ENCODE measurements at regions not wholly inside any gene's neighbourhood (a gene's known extent, or its start where the extent isn't known, plus 50 kb on each side); places are given as distances from the start of the nearest gene placed in this dataset.
"Not testable (repeated sequence)": the region's sequence is repeated elsewhere in the genome, so short reads cannot be mapped to it uniquely, and the experiment has no call there.

DNA sequence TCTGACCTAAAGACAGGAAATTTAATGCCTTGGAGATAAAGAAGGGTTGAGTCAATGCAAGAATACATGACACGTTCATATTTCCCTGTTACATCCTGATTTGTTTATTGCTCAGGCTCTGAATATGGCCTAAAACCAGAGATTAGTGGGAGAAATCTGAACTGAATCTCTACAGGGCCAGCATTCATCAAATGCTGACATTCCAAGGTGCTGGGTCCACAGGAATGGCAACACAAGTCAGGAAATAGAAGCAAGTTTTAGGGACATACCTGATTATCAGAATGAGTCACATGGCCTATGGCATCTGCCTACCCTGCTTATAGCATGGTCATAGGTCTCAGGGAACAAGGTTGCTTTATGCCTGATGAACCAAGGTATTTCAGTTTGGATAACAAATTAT lies 117.4 kb upstream of the CES5A start:
- Histone ChIP-seq H3K36me3 (ENCODE audit: insufficient read depth, low read length) (no peaks in the 10 kb centered on the region), H3K4me3 (ENCODE audit: insufficient read depth, low read length) (no peak overlapping the region), H3K27ac (ENCODE audit: low read depth, low read length) (no peak overlapping the region), H3K9me3 (ENCODE audit: low read depth, low read length) (no peaks in the 10 kb centered on the region), H3K4me1 (ENCODE audit: insufficient read depth, low read length) (no peaks in the 10 kb centered on the region), H2AFZ (ENCODE audit: low read length) (no peak overlapping the region), H3K27me3 (ENCODE audit: insufficient read depth, low read length) (no peaks in the 10 kb centered on the region), H3K4me2 (ENCODE audit: insufficient read depth, low read length) (no peak overlapping the region), H4K20me1 (ENCODE audit: insufficient read depth, low read length) (no peaks in the 10 kb centered on the region), H3K79me2 (ENCODE audit: insufficient read depth, low read length) (no peaks in the 10 kb centered on the region)
- TF ChIP-seq, protein P1, sequence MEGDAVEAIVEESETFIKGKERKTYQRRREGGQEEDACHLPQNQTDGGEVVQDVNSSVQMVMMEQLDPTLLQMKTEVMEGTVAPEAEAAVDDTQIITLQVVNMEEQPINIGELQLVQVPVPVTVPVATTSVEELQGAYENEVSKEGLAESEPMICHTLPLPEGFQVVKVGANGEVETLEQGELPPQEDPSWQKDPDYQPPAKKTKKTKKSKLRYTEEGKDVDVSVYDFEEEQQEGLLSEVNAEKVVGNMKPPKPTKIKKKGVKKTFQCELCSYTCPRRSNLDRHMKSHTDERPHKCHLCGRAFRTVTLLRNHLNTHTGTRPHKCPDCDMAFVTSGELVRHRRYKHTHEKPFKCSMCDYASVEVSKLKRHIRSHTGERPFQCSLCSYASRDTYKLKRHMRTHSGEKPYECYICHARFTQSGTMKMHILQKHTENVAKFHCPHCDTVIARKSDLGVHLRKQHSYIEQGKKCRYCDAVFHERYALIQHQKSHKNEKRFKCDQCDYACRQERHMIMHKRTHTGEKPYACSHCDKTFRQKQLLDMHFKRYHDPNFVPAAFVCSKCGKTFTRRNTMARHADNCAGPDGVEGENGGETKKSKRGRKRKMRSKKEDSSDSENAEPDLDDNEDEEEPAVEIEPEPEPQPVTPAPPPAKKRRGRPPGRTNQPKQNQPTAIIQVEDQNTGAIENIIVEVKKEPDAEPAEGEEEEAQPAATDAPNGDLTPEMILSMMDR (IDR thresholded peaks at IDR 0.05; ENCODE audit: extremely low read depth, low read depth, low read length): no peak
- no peak for DNase-seq (ENCODE audit: insufficient read length, low spot score, missing footprints)

DNA sequence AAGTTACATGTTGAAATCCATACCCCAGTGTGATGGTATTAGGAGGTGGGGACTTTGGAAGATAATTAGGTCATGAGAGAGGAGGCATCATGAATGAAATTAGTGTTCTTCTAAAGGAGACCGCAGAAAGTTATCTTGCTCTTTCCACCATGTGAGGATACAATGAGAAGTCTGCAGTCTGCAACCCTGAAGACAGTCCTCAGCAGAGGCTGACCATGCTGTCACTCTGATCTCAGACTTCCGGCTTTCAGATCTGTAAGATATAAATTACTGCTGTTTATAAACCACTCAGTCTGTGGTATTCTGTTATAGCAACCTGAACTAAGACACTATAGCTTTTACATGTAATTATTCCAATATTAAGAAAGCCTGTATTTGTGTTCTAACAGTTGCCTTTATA lies 116.7 kb upstream of the CES5A start:
- no peak overlapping the region for H2AFZ ChIP-seq (ENCODE audit: low read length)
- TF ChIP-seq, protein P1 (IDR thresholded peaks at IDR 0.05; ENCODE audit: extremely low read depth, low read depth, low read length): no peak
- DNase-seq (ENCODE audit: insufficient read length, low spot score, missing footprints): no peak
- H3K4me3 ChIP-seq (ENCODE audit: insufficient read depth, low read length): no peak overlapping the region
- no peaks in the 10 kb centered on the region for H3K79me2 ChIP-seq (ENCODE audit: insufficient read depth, low read length)
- H4K20me1 ChIP-seq (ENCODE audit: insufficient read depth, low read length): no peaks in the 10 kb centered on the region
- H3K36me3 ChIP-seq (ENCODE audit: insufficient read depth, low read length): no peaks in the 10 kb centered on the region
- no peaks in the 10 kb centered on the region for H3K27me3 ChIP-seq (ENCODE audit: insufficient read depth, low read length)
- no peaks in the 10 kb centered on the region for H3K4me1 ChIP-seq (ENCODE audit: insufficient read depth, low read length)
- no peak overlapping the region for H3K27ac ChIP-seq (ENCODE audit: low read depth, low read length)
- no peaks in the 10 kb centered on the region for H3K9me3 ChIP-seq (ENCODE audit: low read depth, low read length)
- no peak overlapping the region for H3K4me2 ChIP-seq (ENCODE audit: insufficient read depth, low read length)

DNA sequence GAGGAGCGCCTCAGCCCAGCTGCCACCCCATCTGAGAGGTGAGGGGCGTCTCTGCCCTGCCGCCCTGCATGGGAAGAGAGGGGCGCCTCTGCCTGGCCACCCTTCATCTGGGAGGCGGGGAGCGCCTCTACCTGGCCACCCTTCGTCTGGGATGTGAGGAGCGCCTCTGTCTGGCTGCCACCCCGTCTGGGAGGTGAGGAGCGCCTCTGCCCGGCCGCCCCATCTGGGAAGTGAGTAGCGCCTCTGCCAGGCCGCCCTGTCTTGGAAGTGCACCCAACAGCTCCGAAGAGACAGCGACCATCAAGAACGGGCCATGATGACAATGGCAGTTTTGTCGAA lies 114.4 kb upstream of the CES5A start:
- H3K4me2 ChIP-seq (ENCODE audit: insufficient read depth, low read length): no peak overlapping the region
- H3K9me3 ChIP-seq (ENCODE audit: low read depth, low read length): no peaks in the 10 kb centered on the region
- no peak overlapping the region for H3K4me3 ChIP-seq (ENCODE audit: insufficient read depth, low read length)
- no peak overlapping the region for H2AFZ ChIP-seq (ENCODE audit: low read length)
- DNase-seq (ENCODE audit: insufficient read length, low spot score, missing footprints): no peak
- no peaks in the 10 kb centered on the region for H3K27me3 ChIP-seq (ENCODE audit: insufficient read depth, low read length)
- no peaks in the 10 kb centered on the region for H4K20me1 ChIP-seq (ENCODE audit: insufficient read depth, low read length)
- no peaks in the 10 kb centered on the region for H3K36me3 ChIP-seq (ENCODE audit: insufficient read depth, low read length)
- no peaks in the 10 kb centered on the region for H3K79me2 ChIP-seq (ENCODE audit: insufficient read depth, low read length)
- H3K4me1 ChIP-seq (ENCODE audit: insufficient read depth, low read length): no peaks in the 10 kb centered on the region
- TF ChIP-seq, protein P1 (IDR thresholded peaks at IDR 0.05; ENCODE audit: extremely low read depth, low read depth, low read length): no peak
- no peak overlapping the region for H3K27ac ChIP-seq (ENCODE audit: low read depth, low read length)

DNA sequence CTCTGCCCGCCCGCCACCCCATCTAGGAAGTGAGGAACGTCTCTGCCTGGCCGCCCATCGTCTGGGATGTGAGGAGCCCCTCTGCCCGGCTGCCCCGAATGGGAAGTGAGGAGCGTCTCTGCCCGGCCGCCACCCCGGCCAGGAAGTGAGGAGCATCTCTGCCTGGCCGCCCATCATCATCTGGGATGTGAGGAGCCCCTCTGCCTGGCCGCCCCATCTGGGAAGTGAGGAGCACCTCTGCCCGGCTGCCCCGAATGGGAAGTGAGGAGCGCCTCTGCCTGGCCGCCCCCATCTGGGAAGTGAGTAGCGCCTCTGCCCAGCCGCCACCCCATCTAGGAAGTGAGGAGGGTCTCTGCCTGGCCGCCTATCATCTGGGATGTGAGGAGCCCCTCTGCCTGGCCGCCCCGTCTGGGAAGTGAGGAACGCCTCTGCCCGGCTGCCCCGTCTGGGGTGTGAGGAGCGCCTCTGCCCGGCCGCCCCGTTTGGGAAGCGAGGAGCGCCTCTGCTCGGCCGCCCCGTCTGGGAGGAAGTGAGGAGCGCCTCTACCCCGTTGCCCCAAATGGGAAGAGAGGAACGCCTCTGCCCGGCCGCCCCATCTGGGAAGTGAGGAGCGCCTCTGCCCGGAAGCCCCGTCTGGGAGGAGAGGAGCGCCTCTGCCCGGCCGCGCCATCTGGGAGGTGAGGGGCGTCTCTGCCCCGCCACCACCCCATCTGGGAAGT lies 113.8 kb upstream of the CES5A start:
- H3K27ac ChIP-seq (ENCODE audit: low read depth, low read length); H4K20me1 ChIP-seq (ENCODE audit: insufficient read depth, low read length); H3K9me3 ChIP-seq (ENCODE audit: low read depth, low read length); H3K27me3 ChIP-seq (ENCODE audit: insufficient read depth, low read length); H3K79me2 ChIP-seq (ENCODE audit: insufficient read depth, low read length); H3K36me3 ChIP-seq (ENCODE audit: insufficient read depth, low read length); H3K4me3 ChIP-seq (ENCODE audit: insufficient read depth, low read length); H3K4me1 ChIP-seq (ENCODE audit: insufficient read depth, low read length); DNase-seq (ENCODE audit: insufficient read length, low spot score, missing footprints); H3K4me2 ChIP-seq (ENCODE audit: insufficient read depth, low read length); H2AFZ ChIP-seq (ENCODE audit: low read length): not testable (repeated sequence)

Data from osteoblast (primary cell).